ENCODE measurements at regions not wholly inside any gene's neighbourhood (a gene's known extent, or its start where the extent isn't known, plus 50 kb on each side); places are given as distances from the start of the nearest gene placed in this dataset.

GRCh38 chr9:126221480-126221879 lies 105.1 kb upstream of the MVB12B start:
- no peak for TF ChIP-seq CTCF (conservative IDR thresholded peaks at IDR 0.05)
- TF ChIP-seq ZFX (IDR thresholded peaks at IDR 0.05): no peak

Measured in C4-2B (cell line).